Heart right ventricle (tissue), 16 donors: ENCODE measurements at regions not wholly inside any gene's neighbourhood (a gene's known extent, or its start where the extent isn't known, plus 50 kb on each side); places are given as distances from the start of the nearest gene placed in this dataset.

Source experiments
- ATAC-seq, 8 donors: fragments of 200-7000 bp; cut with Tn5 transposase; one replicate each; pipeline ENCODE4 v1.9.1; 2020; ENCODE audit warnings: mild to moderate bottlenecking in 8 of 8, moderate library complexity in 8 of 8, moderate number of reproducible peaks in 1 of 8
- DNase-seq, 2 donors: peaks; one replicate each; pipeline ENCODE4 v3.0.0-alpha.2; 2020
- H3K27ac ChIP-seq, 10 donors: fragments of 200-600 bp; sonication (generic) in 2 of 10; one replicate each; pipeline versions ENCODE4 v1.5.0 to v1.8.0; 2020 to 2022; ENCODE audit warnings: mild to moderate bottlenecking in 3 of 10
- H3K27me3 ChIP-seq, 7 donors: fragments of 200-600 bp; one replicate each; pipeline ENCODE4 v1.8.0; 2021 to 2022; ENCODE audit warnings: mild to moderate bottlenecking in 2 of 7
- H3K36me3 ChIP-seq, 9 donors: fragments of 200-600 bp; sonication (generic) in 1 of 9; one replicate each; pipeline versions ENCODE4 v1.5.0 to v1.8.0; 2020 to 2022; ENCODE audit warnings: mild to moderate bottlenecking in 2 of 9
- H3K4me1 ChIP-seq, 9 donors: fragments of 200-600 bp; sonication (generic) in 1 of 9; one replicate each; pipeline versions ENCODE4 v1.5.0 to v1.8.0; 2020 to 2022; ENCODE audit warnings: mild to moderate bottlenecking in 4 of 9
- H3K4me3 ChIP-seq, 10 donors: fragments of 200-600 bp; sonication (generic) in 2 of 10; one replicate each; pipeline versions ENCODE4 v1.5.0 to v1.8.0; 2020 to 2022; ENCODE audit warnings: mild to moderate bottlenecking in 7 of 10, moderate library complexity in 2 of 10
- H3K9me3 ChIP-seq, 11 donors: fragments of 200-600 bp in 10 of 11; sonication (generic) in 2 of 11; one replicate each; pipeline versions ENCODE4 v1.5.0 to v1.8.0; 2013 to 2022; ENCODE audit warnings: mild to moderate bottlenecking in 2 of 11, control low read depth in 1 of 11, moderate library complexity in 1 of 11
- CTCF ChIP-seq, 9 donors: fragments of 200-600 bp; sonication (generic) in 2 of 9; IDR thresholded peaks; one replicate each; pipeline versions ENCODE4 v1.5.0 to v1.8.0; 2021 to 2022; ENCODE audit warnings: antibody characterized with exemption in 9 of 9, mild to moderate bottlenecking in 5 of 9, moderate library complexity in 1 of 9
- WGBS, 2 donors: extraction: QIAGEN DNeasy Blood & Tissue Kit; methylation state at CpG; one replicate each; pipeline ENCODE4 v1.1.7; 2013; ENCODE audit warnings: inconsistent platforms in 1 of 2; 5-methylcytosine and 5-hydroxymethylcytosine counted together
- intact Hi-C, 10 donors: fragments of 100-400 bp; cut with DNase I; formaldehyde crosslinking; loops; one replicate each; pipeline versions ENCODE4 v1.11.1 to v1.14.2; 2022
- donor health status: Arrhythmogenic right ventricular cardiomyopathy.
- donor health status: ischemic (EF 13 %, LVEDD 7.1; RV severe dilation, severe dysfunction).
- donor health status: healthy with polysubstance abuse.
- donor health status: DM: no; HTN: yes; CAD: no.
- donor health status: DM: no; HTN: no; CAD: no.
- donor health status: ischemic (EF 25% LVEDD 6.9; RV normal size, moderate dysfunction).
- donor health status: ischemic (EF 25% LVEDD 5.7; RV mildly dilated, moderate dysfunction).
- donor health status: healthy.
- donor health status: DM: yes; HTN: yes; CAD: no.
- donor health status: Ischemic cardiomyopathy.
- donor health status: ischemic (EF 35%, LVEDD 5.7; RV mildly dilated, moderate dysfunction).
- donor health status: nonischemic (EF 11% LVEDD 7.7; RV severe dilation, severe dysfunction).
- donor health status: DM: yes; HTN: yes; CAD: no.
- donor health status: PGD.
- donor health status: ischemic (EF 29% LVEDD 5.4; RV normal size, mild dysfunction).
- donor health status: nonischemic (EF 23%, LVEDD 6.1; RV moderate dilation, normal function).

GRCh38 chr14:71451501-71451900, 480.7 kb upstream of the RGS6 start:
- Histone ChIP-seq H3K27me3 (no peaks in the 10 kb centered on the region), H3K9me3 (peaks cover 0 to 8% (median 0%) of the 10 kb centered on the region in 11 donors), H3K4me1 (peaks cover 0 to 13% (median 0%) of the 10 kb centered on the region in 9 donors), H3K4me3 (no peak overlapping the region), H3K27ac (no peak overlapping the region), H3K36me3 (no peaks in the 10 kb centered on the region)
- 96 to 99% methylated on average over 3 of the region's 3 CpGs for WGBS, 2 donors
- no peak for ATAC-seq
- intact Hi-C loops, result no loop called here
- DNase-seq, result no peak
- no peak for TF ChIP-seq CTCF (IDR thresholded peaks at IDR 0.05)

GRCh38 chr14:71452539-71452938, 479.7 kb upstream of the RGS6 start:
- Histone ChIP-seq H3K4me1 (peaks cover 0 to 13% (median 0%) of the 10 kb centered on the region in 9 donors), H3K4me3 (no peak overlapping the region), H3K27ac (no peak overlapping the region), H3K27me3 (no peaks in the 10 kb centered on the region), H3K9me3 (peaks cover 0 to 8% (median 0%) of the 10 kb centered on the region in 11 donors), H3K36me3 (no peaks in the 10 kb centered on the region)
- TF ChIP-seq CTCF (IDR thresholded peaks at IDR 0.05), result no peak
- ATAC-seq (no peak), DNase-seq (no peak)
- intact Hi-C loops, result no loop called here
- WGBS, 2 donors, result 68 to 75% methylated on average over 1 of the region's 1 CpG

GRCh38 chr14:71452987-71453386, 479.2 kb upstream of the RGS6 start:
- no peaks in the 10 kb centered on the region for H3K36me3 ChIP-seq
- ATAC-seq (no peak), DNase-seq (no peak)
- WGBS, 2 donors, result 83 to 89% methylated on average over 3 of the region's 3 CpGs
- intact Hi-C loops, result no loop called here
- no peak for TF ChIP-seq CTCF (IDR thresholded peaks at IDR 0.05)
- no peaks in the 10 kb centered on the region for H3K27me3 ChIP-seq
- no peak overlapping the region for H3K27ac ChIP-seq
- no peak overlapping the region for H3K4me3 ChIP-seq
- H3K9me3 ChIP-seq, result peaks cover 0 to 8% (median 0%) of the 10 kb centered on the region in 11 donors
- peaks cover 0 to 13% (median 0%) of the 10 kb centered on the region in 9 donors for H3K4me1 ChIP-seq

- no peak for DNase-seq
- no peaks in the 10 kb centered on the region for H3K36me3 ChIP-seq
- TF ChIP-seq CTCF (IDR thresholded peaks at IDR 0.05), result no peak
- no peak overlapping the region for H3K27ac ChIP-seq
- H3K4me3 ChIP-seq, result no peak overlapping the region
- peaks cover 0 to 8% (median 0%) of the 10 kb centered on the region in 11 donors for H3K9me3 ChIP-seq
- H3K4me1 ChIP-seq, result peaks cover 0 to 13% (median 0%) of the 10 kb centered on the region in 9 donors
- ATAC-seq, result no peak
- intact Hi-C loops, result no loop called here
- H3K27me3 ChIP-seq, result no peaks in the 10 kb centered on the region
- 76 to 96% methylated on average over 2 of the region's 2 CpGs for WGBS, 2 donors
These were observed 478.2 kb upstream of the RGS6 start for GRCh38 chr14:71454010-71454409.
